SK-N-SH (cell line): ENCODE measurements at regions not wholly inside any gene's neighbourhood (a gene's known extent, or its start where the extent isn't known, plus 50 kb on each side); places are given as distances from the start of the nearest gene placed in this dataset.

ENCODE experiments used
- CTCF ChIA-PET: fragments of 300-600, 350-600 bp; formaldehyde crosslinking; extraction: SDS; loops from one replicate; lab custom pipeline; 2021; lab: Yijun Ruan, JAX
- POLR2A ChIA-PET: fragments of 350-600 bp; sonication (Branson Sonifier 250); formaldehyde crosslinking; extraction: SDS; loops from one replicate; lab custom pipeline; 2020; ENCODE audit warnings: antibody characterized with exemption, inconsistent platforms; lab: Yijun Ruan, JAX
- DNase-seq: peaks from one replicate; pipeline ENCODE4 v3.0.0; 2012
- H2AFZ ChIP-seq: fragments of 200-600 bp; sonication (generic); 2 replicates; pipeline ENCODE4 v1.8.1; 2016; ENCODE audit warnings: antibody characterized with exemption, mild to moderate bottlenecking, low read depth
- H3F3A ChIP-seq: fragments of 200-600 bp; sonication (generic); replicated peaks from 2 replicates; pipeline ENCODE3; 2016; ENCODE audit warnings: antibody characterized with exemption, mild to moderate bottlenecking; ENCODE audit not compliant: insufficient read depth
- H3K27ac ChIP-seq, 2 experiments: fragments of 200-500 bp in 1 of 2; fragments of 200-600 bp in 1 of 2; sonication (Bioruptor generic) in 1 of 2; sonication (generic), shearing (Covaris generic) in 1 of 2; 2 replicates each; pipeline versions ENCODE4 v1.5.1 to v1.6.1; 2014 to 2016; ENCODE audit warnings: low read depth in 2 of 2, inconsistent platforms in 1 of 2, low read length in 1 of 2, mild to moderate bottlenecking in 1 of 2, mixed read lengths in 1 of 2
- H3K27me3 ChIP-seq: fragments of 200-600 bp; sonication (generic), shearing (Covaris generic); 2 replicates; pipeline ENCODE4 v1.6.1; 2016; ENCODE audit warnings: mixed run types; ENCODE audit not compliant: insufficient read depth
- H3K36me3 ChIP-seq, 2 experiments: fragments of 200-500 bp in 1 of 2; fragments of 200-600 bp in 1 of 2; sonication (Bioruptor generic) in 1 of 2; sonication (generic) in 1 of 2; replicated peaks in 1 of 2; 2 replicates each; pipeline versions ENCODE3 to v1.5.1; 2014 to 2016; ENCODE audit warnings: low read length in 1 of 2, mild to moderate bottlenecking in 1 of 2; ENCODE audit not compliant: insufficient read depth in 2 of 2, control insufficient read depth in 1 of 2
- H3K4me1 ChIP-seq, 2 experiments: fragments of 200-500 bp in 1 of 2; fragments of 200-600 bp in 1 of 2; sonication (Bioruptor generic) in 1 of 2; sonication (generic), shearing (Covaris generic) in 1 of 2; 2 replicates each; pipeline versions ENCODE4 v1.5.1 to v1.6.1; 2014 to 2016; ENCODE audit warnings: low read depth in 1 of 2, low read length in 1 of 2, mixed run types in 1 of 2; ENCODE audit not compliant: insufficient read depth in 2 of 2, control insufficient read depth in 1 of 2
- H3K4me2 ChIP-seq: fragments of 200-600 bp; sonication (generic), shearing (Covaris generic); 2 replicates; pipeline ENCODE4 v1.6.1; 2017; ENCODE audit warnings: mixed run types
- H3K4me3 ChIP-seq, 2 experiments: fragments of 200-500 bp in 1 of 2; fragments of 200-600 bp in 1 of 2; sonication (Bioruptor generic) in 1 of 2; sonication (generic), shearing (Covaris generic) in 1 of 2; 2 replicates each; pipeline versions ENCODE4 v1.5.1 to v1.8.1; 2014 to 2016; ENCODE audit warnings: low read depth in 2 of 2, inconsistent platforms in 1 of 2, low read length in 1 of 2, mild to moderate bottlenecking in 1 of 2, mixed read lengths in 1 of 2, moderate library complexity in 1 of 2
- H3K79me2 ChIP-seq: fragments of 200-600 bp; sonication (generic); 2 replicates; pipeline ENCODE4 v1.8.1; 2017; ENCODE audit warnings: mild to moderate bottlenecking; ENCODE audit not compliant: insufficient read depth
- H3K9ac ChIP-seq: fragments of 200-600 bp; sonication (generic); 2 replicates; pipeline ENCODE4 v1.6.1; 2017; ENCODE audit warnings: mixed run types
- H3K9me2 ChIP-seq: fragments of 200-600 bp; sonication (generic); 2 replicates; pipeline ENCODE4 v1.6.1; 2017; ENCODE audit warnings: mixed run types
- H3K9me3 ChIP-seq: fragments of 200-600 bp; sonication (generic); 2 replicates; pipeline ENCODE4 v1.6.1; 2017; ENCODE audit warnings: mixed run types, mild to moderate bottlenecking, moderate library complexity
- H4K20me1 ChIP-seq: fragments of 200-600 bp; sonication (generic); 2 replicates; pipeline ENCODE4 v1.6.1; 2017; ENCODE audit warnings: mild to moderate bottlenecking, mixed run types; ENCODE audit not compliant: insufficient read depth
- CHD2 ChIP-seq: fragments of 150-350 bp; IDR thresholded peaks from 2 replicates; pipeline ENCODE4 v1.6.1; 2018; ENCODE audit warnings: low read length; ENCODE audit not compliant: partially characterized antibody
- ELF1 ChIP-seq: IDR thresholded peaks from 2 replicates; pipeline ENCODE4 v1.4.0; 2012
- EP300 ChIP-seq, 2 experiments: IDR thresholded peaks; 2 replicates each; pipeline versions ENCODE4 v1.4.0 to v1.6.1; 2012; ENCODE audit warnings: borderline replicate concordance in 1 of 2, low read depth in 1 of 2, low read length in 1 of 2
- FOXJ3 ChIP-seq: sonication (generic); formaldehyde crosslinking; IDR thresholded peaks from 2 replicates; pipeline ENCODE4 v1.5.1; 2020; ENCODE audit warnings: mild to moderate bottlenecking, missing genetic modification reagents
- GATA2 ChIP-seq: sonication (generic); formaldehyde crosslinking; IDR thresholded peaks from 2 replicates; pipeline ENCODE4 v1.5.0; 2020; ENCODE audit warnings: mild to moderate bottlenecking, missing genetic modification reagents
- IRF3 ChIP-seq: fragments of 150-350 bp; IDR thresholded peaks from 2 replicates; pipeline ENCODE4 v1.6.1; 2016; ENCODE audit warnings: mild to moderate bottlenecking, low read depth, low read length
- JUND ChIP-seq: IDR thresholded peaks from 2 replicates; pipeline ENCODE4 v1.4.0; 2012
- MXI1 ChIP-seq: IDR thresholded peaks from 2 replicates; pipeline ENCODE4 v1.6.1; 2012; ENCODE audit warnings: mild to moderate bottlenecking, low read depth, low read length, improper control_type of control experiment
- POLR2AphosphoS5 ChIP-seq: IDR thresholded peaks from 2 replicates; pipeline ENCODE4 v1.6.1; 2012; ENCODE audit warnings: low read depth, low read length
- TEAD4 ChIP-seq: IDR thresholded peaks from 2 replicates; pipeline ENCODE4 v1.4.0; 2012; ENCODE audit warnings: mild to moderate bottlenecking, borderline replicate concordance; ENCODE audit not compliant: insufficient read depth
- WGBS: methylation state at CpG from one replicate; pipeline ENCODE4 v1.1.6; 2017; ENCODE audit warnings: low lambda C conversion rate; 5-methylcytosine and 5-hydroxymethylcytosine counted together
- TF ChIP-seq, protein P1 (sequence below): IDR thresholded peaks from 2 replicates; pipeline ENCODE4; 2012

- no peak for TF ChIP-seq FOXJ3 (CRISPR knock-in tag)
- TF ChIP-seq POLR2AphosphoS5, result no peak
- TF ChIP-seq, all 33 proteins: peak for 0
These were observed 116.2 kb upstream of the GPR26 start (continued) for GRCh38 chr10:123549761-123550454.

GRCh38 chr10:123550675-123551096 lies 115.5 kb upstream of the GPR26 start:
- no peak for TF ChIP-seq GATA2 (CRISPR knock-in tag)
- TF ChIP-seq IRF3, result no peak
- no peak for TF ChIP-seq TEAD4
- no peak for TF ChIP-seq JUND
- TF ChIP-seq, protein P1, sequence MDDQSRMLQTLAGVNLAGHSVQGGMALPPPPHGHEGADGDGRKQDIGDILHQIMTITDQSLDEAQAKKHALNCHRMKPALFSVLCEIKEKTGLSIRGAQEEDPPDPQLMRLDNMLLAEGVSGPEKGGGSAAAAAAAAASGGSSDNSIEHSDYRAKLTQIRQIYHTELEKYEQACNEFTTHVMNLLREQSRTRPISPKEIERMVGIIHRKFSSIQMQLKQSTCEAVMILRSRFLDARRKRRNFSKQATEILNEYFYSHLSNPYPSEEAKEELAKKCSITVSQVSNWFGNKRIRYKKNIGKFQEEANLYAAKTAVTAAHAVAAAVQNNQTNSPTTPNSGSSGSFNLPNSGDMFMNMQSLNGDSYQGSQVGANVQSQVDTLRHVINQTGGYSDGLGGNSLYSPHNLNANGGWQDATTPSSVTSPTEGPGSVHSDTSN, result no peak
- TF ChIP-seq CHD2, result no peak
- no peak for TF ChIP-seq EP300 (IDR thresholded peaks at IDR 0.05; ENCODE audit: borderline replicate concordance in 1 of 2, low read depth in 1 of 2, low read length in 1 of 2)
- no peak for TF ChIP-seq ELF1
- Histone ChIP-seq H3K9ac (no peak overlapping the region), H4K20me1 (no peaks in the 10 kb centered on the region), H3K4me2 (no peak overlapping the region), H3K9me2 (no peaks in the 10 kb centered on the region), H3K4me3 (no peak overlapping the region), H3K4me1 (no peaks in the 10 kb centered on the region), H3F3A (no peaks in the 10 kb centered on the region), H3K36me3 (no peaks in the 10 kb centered on the region), H3K9me3 (no peaks in the 10 kb centered on the region), H3K27me3 (no peaks in the 10 kb centered on the region), H3K27ac (no peak overlapping the region), H2AFZ (no peak overlapping the region), H3K79me2 (no peaks in the 10 kb centered on the region)
- WGBS, result 40% methylated on average over 8 of the region's 9 CpGs
- CTCF ChIA-PET, result no interaction called here
- POLR2A ChIA-PET, result no interaction called here
- no peak for DNase-seq

GRCh38 chr10:123551259-123551658 lies 114.9 kb upstream of the GPR26 start:
- ChIA-PET POLR2A (no interaction called here), CTCF (interaction anchor here (1.3 to 1.5 kb wide), 2 partner anchors 16 to 418 kb away, joined by 3 to 7 read pairs; no protein-coding TSS in a partner anchor)
- H3F3A ChIP-seq, result no peaks in the 10 kb centered on the region
- no peak overlapping the region for H3K27ac ChIP-seq
- H3K79me2 ChIP-seq, result no peaks in the 10 kb centered on the region
- no peaks in the 10 kb centered on the region for H3K27me3 ChIP-seq
- no peaks in the 10 kb centered on the region for H3K4me1 ChIP-seq
- WGBS, result 37% methylated on average over 7 of the region's 7 CpGs
- H3K4me2 ChIP-seq, result no peak overlapping the region
- H3K9me3 ChIP-seq, result no peaks in the 10 kb centered on the region
- no peak for DNase-seq
- H3K9ac ChIP-seq, result no peak overlapping the region
- no peak overlapping the region for H3K4me3 ChIP-seq
- no peaks in the 10 kb centered on the region for H4K20me1 ChIP-seq
- H3K36me3 ChIP-seq, result no peaks in the 10 kb centered on the region
- H3K9me2 ChIP-seq, result no peaks in the 10 kb centered on the region
- H2AFZ ChIP-seq, result no peak overlapping the region
- TF ChIP-seq JUND (no peak), MXI1 (no peak)
- TF ChIP-seq, protein P1, result no peak
